ENCODE measurements at regions not wholly inside any gene's neighbourhood (a gene's known extent, or its start where the extent isn't known, plus 50 kb on each side); places are given as distances from the start of the nearest gene placed in this dataset.

GRCh38 chr3:5841599-5841998, 654.1 kb downstream of the EDEM1 start:
- H3K4me3 Mint-ChIP-seq, result no peak overlapping the region
- TF ChIP-seq CTCF (IDR thresholded peaks at IDR 0.05; ENCODE audit: unreplicated experiment), result no peak
- no peak for DNase-seq (ENCODE audit: low spot score in 2 of 2, unreplicated experiment in 2 of 2)
- peaks cover 5% of the 10 kb centered on the region for H3K9me3 Mint-ChIP-seq
- peaks cover 1% of the 10 kb centered on the region for H3K27me3 Mint-ChIP-seq (ENCODE audit: low read depth)
- no peaks in the 10 kb centered on the region for H3K36me3 Mint-ChIP-seq
- no peak overlapping the region for H3K27ac Mint-ChIP-seq
- H3K4me1 Mint-ChIP-seq, result no peaks in the 10 kb centered on the region

GRCh38 chr3:5846261-5846660, 658.8 kb downstream of the EDEM1 start:
- no peak overlapping the region for H3K4me3 Mint-ChIP-seq
- no peak for TF ChIP-seq CTCF (IDR thresholded peaks at IDR 0.05; ENCODE audit: unreplicated experiment)
- H3K4me1 Mint-ChIP-seq, result no peaks in the 10 kb centered on the region
- H3K27me3 Mint-ChIP-seq (ENCODE audit: low read depth), result peaks cover 1% of the 10 kb centered on the region
- no peak overlapping the region for H3K27ac Mint-ChIP-seq
- H3K9me3 Mint-ChIP-seq, result peaks cover 4% of the 10 kb centered on the region
- no peaks in the 10 kb centered on the region for H3K36me3 Mint-ChIP-seq
- no peak for DNase-seq (ENCODE audit: low spot score in 2 of 2, unreplicated experiment in 2 of 2)

- no peaks in the 10 kb centered on the region for H3K9me3 Mint-ChIP-seq
Measured at GRCh38 chr3:5861151-5861550, 673.6 kb downstream of the EDEM1 start.

GRCh38 chr3:5874931-5875341, 687.4 kb downstream of the EDEM1 start:
- no peak for DNase-seq (ENCODE audit: low spot score in 2 of 2, unreplicated experiment in 2 of 2)
- Mint-ChIP-seq H3K36me3 (no peaks in the 10 kb centered on the region), H3K4me1 (peaks cover 8% of the 10 kb centered on the region), H3K27ac (no peak overlapping the region), H3K4me3 (no peak overlapping the region), H3K9me3 (peaks cover 17% of the 10 kb centered on the region), H3K27me3 (ENCODE audit: low read depth) (no peaks in the 10 kb centered on the region)
- no peak for TF ChIP-seq CTCF (IDR thresholded peaks at IDR 0.05; ENCODE audit: unreplicated experiment)

More at GRCh38 chr3:5861151-5861550, 673.6 kb downstream of the EDEM1 start:
- no peak for TF ChIP-seq CTCF (IDR thresholded peaks at IDR 0.05; ENCODE audit: unreplicated experiment)
- no peak for DNase-seq (ENCODE audit: low spot score in 2 of 2, unreplicated experiment in 2 of 2)
- Mint-ChIP-seq H3K36me3 (no peaks in the 10 kb centered on the region), H3K4me3 (no peak overlapping the region), H3K27me3 (ENCODE audit: low read depth) (no peaks in the 10 kb centered on the region), H3K4me1 (no peaks in the 10 kb centered on the region), H3K27ac (no peak overlapping the region)

GRCh38 chr3:5888851-5889250, 701.3 kb downstream of the EDEM1 start:
- H3K4me1 Mint-ChIP-seq, result peaks cover 47% of the 10 kb centered on the region
- DNase-seq (ENCODE audit: low spot score in 2 of 2, unreplicated experiment in 2 of 2), result no peak
- H3K4me3 Mint-ChIP-seq, result no peak overlapping the region
- peaks cover 3% of the 10 kb centered on the region for H3K9me3 Mint-ChIP-seq
- no peak for TF ChIP-seq CTCF (IDR thresholded peaks at IDR 0.05; ENCODE audit: unreplicated experiment)
- no peak overlapping the region for H3K27ac Mint-ChIP-seq
- H3K36me3 Mint-ChIP-seq, result no peaks in the 10 kb centered on the region
- no peaks in the 10 kb centered on the region for H3K27me3 Mint-ChIP-seq (ENCODE audit: low read depth)

- peaks cover 47% of the 10 kb centered on the region for H3K4me1 Mint-ChIP-seq
- TF ChIP-seq CTCF (IDR thresholded peaks at IDR 0.05; ENCODE audit: unreplicated experiment), result no peak
- DNase-seq (ENCODE audit: low spot score in 2 of 2, unreplicated experiment in 2 of 2), result no peak
- H3K4me3 Mint-ChIP-seq, result no peak overlapping the region
- H3K36me3 Mint-ChIP-seq, result no peaks in the 10 kb centered on the region
- H3K27ac Mint-ChIP-seq, result peak overlapping the region; percentile 13
- H3K27me3 Mint-ChIP-seq (ENCODE audit: low read depth), result no peaks in the 10 kb centered on the region
- H3K9me3 Mint-ChIP-seq, result peaks cover 4% of the 10 kb centered on the region
Measured at GRCh38 chr3:5889374-5889773, 701.9 kb downstream of the EDEM1 start.

Data from mesothelial cell of epicardium (in vitro differentiated cells).